Smooth muscle cell (in vitro differentiated cells): ENCODE measurements at regions not wholly inside any gene's neighbourhood (a gene's known extent, or its start where the extent isn't known, plus 50 kb on each side); places are given as distances from the start of the nearest gene placed in this dataset.

ENCODE experiments used
- DNase-seq: peaks from one replicate; lab custom pipeline; 2025; ENCODE audit not compliant: unreplicated experiment; lab: John Stamatoyannopoulos, UW
- H2AFZ ChIP-seq: fragments of 200-600 bp; sonication (generic); 2 replicates; pipeline ENCODE4 v1.6.0; 2016; ENCODE audit warnings: antibody characterized with exemption, low read depth, mild to moderate bottlenecking
- H3F3A ChIP-seq: fragments of 200-600 bp; sonication (generic); 2 replicates; pipeline ENCODE4 v1.6.0; 2017; ENCODE audit warnings: antibody characterized with exemption, low read depth
- H3K27ac ChIP-seq: fragments of 200-600 bp; sonication (generic); 2 replicates; pipeline ENCODE4 v1.5.1; 2016; ENCODE audit warnings: low read depth, mild to moderate bottlenecking
- H3K27me3 ChIP-seq: fragments of 200-600 bp; sonication (generic); 2 replicates; pipeline ENCODE4 v1.6.1; 2016; ENCODE audit warnings: low read depth, mild to moderate bottlenecking
- H3K36me3 ChIP-seq: fragments of 200-600 bp; sonication (generic); 2 replicates; pipeline ENCODE4 v1.5.1; 2016; ENCODE audit warnings: low read depth
- H3K4me1 ChIP-seq: fragments of 200-600 bp; sonication (generic); 2 replicates; pipeline ENCODE4 v1.5.1; 2016; ENCODE audit warnings: low read depth
- H3K4me2 ChIP-seq: fragments of 200-600 bp; sonication (generic); 2 replicates; pipeline ENCODE4 v1.6.0; 2016; ENCODE audit warnings: mild to moderate bottlenecking
- H3K4me3 ChIP-seq: fragments of 200-600 bp; sonication (generic); 2 replicates; pipeline ENCODE4 v1.5.1; 2016; ENCODE audit warnings: mild to moderate bottlenecking
- H3K79me2 ChIP-seq: fragments of 200-600 bp; sonication (generic); 2 replicates; pipeline ENCODE4 v1.6.0; 2016; ENCODE audit warnings: low read depth, mild to moderate bottlenecking
- H3K9ac ChIP-seq: fragments of 200-600 bp; sonication (generic); 2 replicates; pipeline ENCODE4 v1.6.0; 2016; ENCODE audit warnings: low read depth
- H3K9me3 ChIP-seq: fragments of 200-600 bp; sonication (generic); replicated peaks from 2 replicates; pipeline ENCODE4 v1.5.1; 2016; ENCODE audit warnings: low read depth
- H4K20me1 ChIP-seq: fragments of 200-600 bp; sonication (generic); 2 replicates; pipeline ENCODE4 v1.6.0; 2016; ENCODE audit warnings: low read depth
- CTCF ChIP-seq: fragments of 200-600 bp; sonication (generic); IDR thresholded peaks from 2 replicates; pipeline ENCODE4 v1.5.1; 2017; ENCODE audit warnings: borderline replicate concordance, mild to moderate bottlenecking, antibody characterized with exemption; ENCODE audit not compliant: insufficient read depth, poor library complexity, severe bottlenecking
- WGBS: methylation state at CpG from one replicate; pipeline ENCODE4 v1.1.7; 2016; ENCODE audit warnings: low lambda C conversion rate; 5-methylcytosine and 5-hydroxymethylcytosine counted together

- WGBS, result 92% methylated on average over 2 of the region's 2 CpGs
- no peak overlapping the region for H3K4me3 ChIP-seq
Measured at GRCh38 chr18:73985855-73986625, 161.6 kb downstream of the FBXO15 start.

GRCh38 chr18:73983970-73984369, 163.7 kb downstream of the FBXO15 start:
- Histone ChIP-seq H3K27me3 (no peaks in the 10 kb centered on the region), H3K9me3 (no peaks in the 10 kb centered on the region)

More at GRCh38 chr18:73985855-73986625, 161.6 kb downstream of the FBXO15 start:
- H3K4me2 ChIP-seq, result no peak overlapping the region
- DNase-seq, result no peak
- H3K79me2 ChIP-seq, result no peaks in the 10 kb centered on the region
- no peaks in the 10 kb centered on the region for H3F3A ChIP-seq
- TF ChIP-seq CTCF, result no peak
- H3K36me3 ChIP-seq, result no peaks in the 10 kb centered on the region
- no peaks in the 10 kb centered on the region for H3K4me1 ChIP-seq
- H3K27ac ChIP-seq, result no peak overlapping the region
- no peaks in the 10 kb centered on the region for H3K9me3 ChIP-seq
- no peaks in the 10 kb centered on the region for H4K20me1 ChIP-seq
- H2AFZ ChIP-seq, result peak overlapping the region; percentile 11
- H3K9ac ChIP-seq, result no peak overlapping the region
- H3K27me3 ChIP-seq, result no peaks in the 10 kb centered on the region

GRCh38 chr18:73983496-73983895, 164.1 kb downstream of the FBXO15 start:
- Histone ChIP-seq H3K36me3 (no peaks in the 10 kb centered on the region), H3K79me2 (no peaks in the 10 kb centered on the region), H3K4me2 (no peak overlapping the region), H3K4me1 (no peaks in the 10 kb centered on the region), H3K27ac (no peak overlapping the region), H3K27me3 (no peaks in the 10 kb centered on the region), H4K20me1 (no peaks in the 10 kb centered on the region), H3K4me3 (no peak overlapping the region), H2AFZ (no peak overlapping the region), H3K9ac (no peak overlapping the region), H3K9me3 (no peaks in the 10 kb centered on the region), H3F3A (no peaks in the 10 kb centered on the region)
- DNase-seq, result no peak
- TF ChIP-seq CTCF, result no peak
- 88% methylated on average over 5 of the region's 5 CpGs for WGBS

More at GRCh38 chr18:73983970-73984369, 163.7 kb downstream of the FBXO15 start:
- H3K4me1 ChIP-seq, result no peaks in the 10 kb centered on the region
- no peak overlapping the region for H2AFZ ChIP-seq
- no peaks in the 10 kb centered on the region for H4K20me1 ChIP-seq
- no peaks in the 10 kb centered on the region for H3K79me2 ChIP-seq
- no peak overlapping the region for H3K27ac ChIP-seq
- TF ChIP-seq CTCF, result no peak
- DNase-seq, result no peak
- H3K4me3 ChIP-seq, result no peak overlapping the region
- H3K4me2 ChIP-seq, result no peak overlapping the region
- 87% methylated on average over 6 of the region's 6 CpGs for WGBS
- H3K9ac ChIP-seq, result no peak overlapping the region
- H3F3A ChIP-seq, result no peaks in the 10 kb centered on the region
- no peaks in the 10 kb centered on the region for H3K36me3 ChIP-seq

GRCh38 chr18:73981796-73982195, 165.8 kb downstream of the FBXO15 start:
- no peak for DNase-seq
- Histone ChIP-seq H3K4me3 (no peak overlapping the region), H3K4me1 (no peaks in the 10 kb centered on the region), H3K27me3 (no peaks in the 10 kb centered on the region), H3K27ac (no peak overlapping the region), H3F3A (no peaks in the 10 kb centered on the region), H3K9ac (no peak overlapping the region), H2AFZ (no peak overlapping the region), H4K20me1 (no peaks in the 10 kb centered on the region), H3K79me2 (no peaks in the 10 kb centered on the region), H3K4me2 (no peak overlapping the region), H3K9me3 (no peaks in the 10 kb centered on the region), H3K36me3 (no peaks in the 10 kb centered on the region)
- WGBS, result 80% methylated on average over 4 of the region's 4 CpGs
- TF ChIP-seq CTCF, result no peak
